Neuronal stem cell (in vitro differentiated cells): ENCODE measurements at regions not wholly inside any gene's neighbourhood (a gene's known extent, or its start where the extent isn't known, plus 50 kb on each side); places are given as distances from the start of the nearest gene placed in this dataset.

Experiments used
- DNase-seq: peaks from one replicate; pipeline ENCODE4 v3.0.0-alpha.2; 2013; ENCODE audit warnings: low spot score
- H2AFZ ChIP-seq: one replicate; pipeline ENCODE4 v1.6.1; 2013; ENCODE audit warnings: mild to moderate bottlenecking, low read length, inconsistent platforms
- H2AK5ac ChIP-seq: 2 replicates; pipeline ENCODE4 v1.6.1; 2013; ENCODE audit warnings: low read depth, mild to moderate bottlenecking, inconsistent platforms, low read length, moderate library complexity, mixed read lengths
- H2BK120ac ChIP-seq: 2 replicates; pipeline ENCODE4 v1.6.1; 2013; ENCODE audit warnings: low read depth, mild to moderate bottlenecking, inconsistent platforms, low read length, moderate library complexity, mixed read lengths
- H2BK12ac ChIP-seq: one replicate; pipeline ENCODE4 v1.6.1; 2013; ENCODE audit warnings: low read length, inconsistent platforms
- H2BK15ac ChIP-seq: 2 replicates; pipeline ENCODE4 v1.6.1; 2013; ENCODE audit warnings: mild to moderate bottlenecking, low read length, inconsistent platforms, mixed read lengths
- H2BK5ac ChIP-seq: one replicate; pipeline ENCODE4 v1.6.1; 2013; ENCODE audit warnings: inconsistent platforms, mild to moderate bottlenecking, low read length, moderate library complexity
- H3K14ac ChIP-seq: one replicate; pipeline ENCODE4 v1.6.1; 2013; ENCODE audit warnings: low read length, inconsistent platforms
- H3K18ac ChIP-seq: 2 replicates; pipeline ENCODE4 v1.6.1; 2013; ENCODE audit warnings: low read length, inconsistent platforms
- H3K23ac ChIP-seq: 2 replicates; pipeline ENCODE4 v1.6.1; 2013; ENCODE audit warnings: low read depth, mild to moderate bottlenecking, mixed read lengths, low read length, inconsistent platforms; ENCODE audit not compliant: poor library complexity
- H3K27ac ChIP-seq: replicated peaks from 3 replicates; pipeline ENCODE4 v1.5.1; 2013; ENCODE audit warnings: low read length, inconsistent platforms
- H3K27me3 ChIP-seq, 3 experiments: 2 replicates each; pipeline ENCODE4 v1.6.1; 2013; ENCODE audit warnings: low read length in 3 of 3, mild to moderate bottlenecking in 2 of 3, inconsistent platforms in 1 of 3, low read depth in 1 of 3, mixed read lengths in 1 of 3, moderate library complexity in 1 of 3; ENCODE audit not compliant: control insufficient read depth in 3 of 3, insufficient read depth in 3 of 3
- H3K36me3 ChIP-seq, 2 donors: replicated peaks in 1 of 2; 2 replicates each; pipeline ENCODE4 v1.6.1; 2013; ENCODE audit warnings: low read length in 2 of 2; ENCODE audit not compliant: control insufficient read depth in 2 of 2, insufficient read depth in 2 of 2
- H3K4ac ChIP-seq: 2 replicates; pipeline ENCODE4 v1.6.1; 2013; ENCODE audit warnings: inconsistent platforms, mild to moderate bottlenecking, low read length, moderate library complexity
- H3K4me1 ChIP-seq, 2 donors: 1 replicate in 1 of 2; 2 replicates in 1 of 2; pipeline ENCODE4 v1.6.1; 2013; ENCODE audit warnings: low read length in 2 of 2, low read depth in 1 of 2; ENCODE audit not compliant: control insufficient read depth in 2 of 2, insufficient read depth in 1 of 2
- H3K4me2 ChIP-seq: one replicate; pipeline ENCODE4 v1.6.1; 2013; ENCODE audit warnings: mild to moderate bottlenecking, low read length, inconsistent platforms; ENCODE audit not compliant: insufficient read depth, poor library complexity, severe bottlenecking
- H3K4me3 ChIP-seq, 2 donors: 2 replicates each; pipeline ENCODE4 v1.5.1; 2013; ENCODE audit warnings: low read length in 2 of 2, mild to moderate bottlenecking in 2 of 2, inconsistent platforms in 1 of 2, moderate library complexity in 1 of 2
- H3K79me1 ChIP-seq: one replicate; pipeline ENCODE4 v1.6.1; 2013; ENCODE audit warnings: low read depth, mild to moderate bottlenecking, inconsistent platforms, low read length, moderate library complexity
- H3K9ac ChIP-seq: one replicate; pipeline ENCODE4 v1.6.1; 2013; ENCODE audit warnings: mild to moderate bottlenecking, low read depth, low read length, inconsistent platforms; ENCODE audit not compliant: poor library complexity
- H3K9me3 ChIP-seq, 2 donors: replicated peaks in 1 of 2; 2 replicates each; pipeline versions ENCODE3 to v1.6.1; 2013; ENCODE audit warnings: low read length in 2 of 2, mild to moderate bottlenecking in 2 of 2, inconsistent platforms in 1 of 2, low read depth in 1 of 2, mixed read lengths in 1 of 2, moderate library complexity in 1 of 2; ENCODE audit not compliant: control insufficient read depth in 2 of 2, insufficient read depth in 1 of 2
- H4K8ac ChIP-seq: one replicate; pipeline ENCODE4 v1.6.1; 2013; ENCODE audit warnings: low read depth, mild to moderate bottlenecking, inconsistent platforms, low read length, moderate library complexity
- H4K91ac ChIP-seq: one replicate; pipeline ENCODE4 v1.6.1; 2013; ENCODE audit warnings: low read length, low read depth, mild to moderate bottlenecking, inconsistent platforms; ENCODE audit not compliant: poor library complexity
- WGBS, 2 donors: extraction: QIAGEN DNeasy Blood & Tissue Kit; methylation state at CpG; one replicate each; pipeline ENCODE4 v1.1.7; 2013; ENCODE audit warnings: missing lambda C conversion rate in 2 of 2, mixed read lengths in 1 of 2; ENCODE audit not compliant: insufficient read length in 2 of 2, insufficient replicate concordance in 1 of 2; ENCODE audit errors: extremely low coverage in 2 of 2; 5-methylcytosine and 5-hydroxymethylcytosine counted together

GRCh38 chr3:40720341-40720740 is 195.6 kb downstream of the ZNF621 start:
- Histone ChIP-seq H2BK12ac (no peak overlapping the region), H3K27ac (no peak overlapping the region), H3K9me3 (no peaks in the 10 kb centered on the region), H2BK15ac (no peak overlapping the region), H3K4ac (no peak overlapping the region), H3K23ac (no peak overlapping the region), H2BK5ac (no peak overlapping the region), H3K4me1 (peaks cover 0 to 2% of the 10 kb centered on the region in 2 donors), H4K91ac (no peak overlapping the region), H3K14ac (no peak overlapping the region), H2BK120ac (no peak overlapping the region), H3K9ac (no peak overlapping the region), H3K79me1 (no peaks in the 10 kb centered on the region), H3K4me3 (no peak overlapping the region), H4K8ac (no peak overlapping the region), H3K4me2 (no peak overlapping the region), H3K27me3 (no peaks in the 10 kb centered on the region), H3K36me3 (no peaks in the 10 kb centered on the region), H3K18ac (no peak overlapping the region), H2AFZ (no peak overlapping the region), H2AK5ac (no peak overlapping the region)
- WGBS, 2 donors: no CpG with 5 or more reads among the region's 4 CpGs
- no peak for DNase-seq

GRCh38 chr3:40720863-40721262 is 196.1 kb downstream of the ZNF621 start:
- WGBS, 2 donors: no CpG with 5 or more reads among the region's 3 CpGs
- H4K91ac ChIP-seq: no peak overlapping the region
- H3K79me1 ChIP-seq: no peaks in the 10 kb centered on the region
- H3K36me3 ChIP-seq: no peaks in the 10 kb centered on the region
- H3K4me2 ChIP-seq: no peak overlapping the region
- no peak overlapping the region for H3K27ac ChIP-seq
- DNase-seq: no peak
- H3K4me1 ChIP-seq: peaks cover 0 to 2% of the 10 kb centered on the region in 2 donors
- H2BK15ac ChIP-seq: no peak overlapping the region
- no peak overlapping the region for H4K8ac ChIP-seq
- no peak overlapping the region for H3K23ac ChIP-seq
- H3K18ac ChIP-seq: no peak overlapping the region
- H3K14ac ChIP-seq: no peak overlapping the region
- no peak overlapping the region for H3K4me3 ChIP-seq
- no peak overlapping the region for H3K4ac ChIP-seq
- H2AFZ ChIP-seq: no peak overlapping the region
- no peaks in the 10 kb centered on the region for H3K9me3 ChIP-seq
- no peak overlapping the region for H2BK120ac ChIP-seq
- H2BK5ac ChIP-seq: no peak overlapping the region
- no peak overlapping the region for H2AK5ac ChIP-seq
- H2BK12ac ChIP-seq: no peak overlapping the region
- H3K27me3 ChIP-seq: no peaks in the 10 kb centered on the region
- H3K9ac ChIP-seq: no peak overlapping the region

GRCh38 chr3:40723083-40723660 is 198.4 kb downstream of the ZNF621 start:
- no peak overlapping the region for H3K23ac ChIP-seq
- no peak overlapping the region for H2AFZ ChIP-seq
- no peak overlapping the region for H3K9ac ChIP-seq
- no peak overlapping the region for H2BK15ac ChIP-seq
- no peak overlapping the region for H3K4me2 ChIP-seq
- no peak overlapping the region for H4K8ac ChIP-seq
- no peak overlapping the region for H2AK5ac ChIP-seq
- H3K36me3 ChIP-seq: no peaks in the 10 kb centered on the region
- H2BK5ac ChIP-seq: no peak overlapping the region
- no peaks in the 10 kb centered on the region for H3K9me3 ChIP-seq
- no peak overlapping the region for H3K4me3 ChIP-seq
- H3K79me1 ChIP-seq: no peaks in the 10 kb centered on the region
- H4K91ac ChIP-seq: no peak overlapping the region
- no peak overlapping the region for H2BK12ac ChIP-seq
- no peak overlapping the region for H3K18ac ChIP-seq
- no peaks in the 10 kb centered on the region for H3K27me3 ChIP-seq
- no peak overlapping the region for H3K14ac ChIP-seq
- H3K4ac ChIP-seq: no peak overlapping the region
- no peak overlapping the region for H3K27ac ChIP-seq
- no peak overlapping the region for H2BK120ac ChIP-seq
- DNase-seq: no peak
- H3K4me1 ChIP-seq: peaks cover 0 to 2% of the 10 kb centered on the region in 2 donors

DNA sequence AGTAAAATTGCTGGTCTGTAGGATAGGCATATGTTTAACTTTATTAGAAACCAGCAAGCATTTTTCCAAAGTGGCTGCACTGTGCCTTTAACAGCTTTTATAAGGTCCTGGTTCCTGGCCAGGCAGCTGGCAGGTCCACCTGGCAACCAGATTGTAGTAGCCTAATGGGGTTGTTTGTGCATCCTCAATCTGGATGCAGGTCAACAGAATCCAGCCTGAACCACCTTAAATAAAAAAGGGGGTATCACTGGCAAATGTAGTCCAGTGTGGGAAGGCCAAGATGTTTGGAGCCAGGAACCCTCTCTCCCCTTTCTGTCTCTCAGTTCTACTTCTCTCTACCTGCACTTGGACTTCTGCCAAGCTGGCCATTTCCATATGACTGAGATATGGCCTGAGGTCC is 200.3 kb downstream of the ZNF621 start:
- no peak overlapping the region for H2BK15ac ChIP-seq
- no peak overlapping the region for H3K27ac ChIP-seq
- H3K36me3 ChIP-seq: no peaks in the 10 kb centered on the region
- H3K27me3 ChIP-seq: no peaks in the 10 kb centered on the region
- no peak overlapping the region for H3K4me2 ChIP-seq
- no peak overlapping the region for H3K23ac ChIP-seq
- no peak overlapping the region for H2BK5ac ChIP-seq
- H3K14ac ChIP-seq: no peak overlapping the region
- no peak overlapping the region for H3K4me3 ChIP-seq
- H3K79me1 ChIP-seq: no peaks in the 10 kb centered on the region
- no peak overlapping the region for H3K9ac ChIP-seq
- no peaks in the 10 kb centered on the region for H3K9me3 ChIP-seq
- no peak overlapping the region for H4K91ac ChIP-seq
- no peak overlapping the region for H2AK5ac ChIP-seq
- no peak overlapping the region for H2AFZ ChIP-seq
- H4K8ac ChIP-seq: no peak overlapping the region
- no peak for DNase-seq
- H2BK120ac ChIP-seq: no peak overlapping the region
- peaks cover 0 to 2% of the 10 kb centered on the region in 2 donors for H3K4me1 ChIP-seq
- H3K18ac ChIP-seq: no peak overlapping the region
- H2BK12ac ChIP-seq: no peak overlapping the region
- H3K4ac ChIP-seq: no peak overlapping the region
